H9 (cell line): ENCODE measurements at regions not wholly inside any gene's neighbourhood (a gene's known extent, or its start where the extent isn't known, plus 50 kb on each side); places are given as distances from the start of the nearest gene placed in this dataset.

Experiments
- DNase-seq: peaks from one replicate; pipeline ENCODE4 v3.0.0-alpha.2; 2017
- H2AFZ ChIP-seq: one replicate; pipeline ENCODE4 v1.6.1; 2013; ENCODE audit warnings: mild to moderate bottlenecking, low read length, control low read depth, moderate library complexity
- H2AK5ac ChIP-seq: 2 replicates; pipeline ENCODE4 v1.6.1; 2013; ENCODE audit warnings: low read length, control low read depth, mixed read lengths; ENCODE audit not compliant: insufficient read length
- H2BK120ac ChIP-seq: one replicate; pipeline ENCODE4 v1.6.1; 2013; ENCODE audit warnings: low read depth, mild to moderate bottlenecking, low read length, control low read depth, inconsistent platforms; ENCODE audit not compliant: poor library complexity, severe bottlenecking
- H2BK12ac ChIP-seq: 2 replicates; pipeline ENCODE4 v1.6.1; 2013; ENCODE audit warnings: low read length, control low read depth, mixed read lengths, low read depth; ENCODE audit not compliant: insufficient read length
- H2BK15ac ChIP-seq: 2 replicates; pipeline ENCODE4 v1.6.1; 2013; ENCODE audit warnings: low read depth, low read length, control low read depth
- H2BK20ac ChIP-seq: one replicate; pipeline ENCODE4 v1.6.1; 2013; ENCODE audit warnings: low read depth, mild to moderate bottlenecking, low read length, control low read depth, inconsistent platforms; ENCODE audit not compliant: poor library complexity, severe bottlenecking
- H2BK5ac ChIP-seq: 2 replicates; pipeline ENCODE4 v1.6.1; 2013; ENCODE audit warnings: low read length, control low read depth, mixed read lengths; ENCODE audit not compliant: insufficient read length
- H3K14ac ChIP-seq: 2 replicates; pipeline ENCODE4 v1.6.1; 2013; ENCODE audit warnings: low read length, control low read depth; ENCODE audit not compliant: insufficient read depth
- H3K18ac ChIP-seq: 2 replicates; pipeline ENCODE4 v1.6.1; 2013; ENCODE audit warnings: low read depth, mild to moderate bottlenecking, mixed read lengths, low read length, control low read depth; ENCODE audit not compliant: insufficient read length
- H3K23ac ChIP-seq: 2 replicates; pipeline ENCODE4 v1.6.1; 2013; ENCODE audit warnings: low read length, control low read depth, mixed read lengths, low read depth; ENCODE audit not compliant: insufficient read length
- H3K23me2 ChIP-seq: 2 replicates; pipeline ENCODE4 v1.6.1; 2013; ENCODE audit warnings: low read depth, mild to moderate bottlenecking, mixed read lengths, low read length, control low read depth; ENCODE audit not compliant: insufficient read length, poor library complexity, severe bottlenecking
- H3K27ac ChIP-seq: 2 replicates; pipeline ENCODE4 v1.5.1; 2013; ENCODE audit warnings: low read length, control low read depth, mixed read lengths, low read depth; ENCODE audit not compliant: insufficient read length
- H3K27me3 ChIP-seq: 2 replicates; pipeline ENCODE4 v1.6.1; 2013; ENCODE audit warnings: low read length, control low read depth, inconsistent platforms; ENCODE audit not compliant: insufficient read depth
- H3K4ac ChIP-seq: 2 replicates; pipeline ENCODE4 v1.6.1; 2013; ENCODE audit warnings: low read depth, mild to moderate bottlenecking, control low read depth, inconsistent platforms, low read length, moderate library complexity
- H3K4me1 ChIP-seq: 2 replicates; pipeline ENCODE4 v1.6.1; 2013; ENCODE audit warnings: low read length, control low read depth, inconsistent platforms; ENCODE audit not compliant: insufficient read depth
- H3K4me2 ChIP-seq: 2 replicates; pipeline ENCODE4 v1.6.1; 2013; ENCODE audit warnings: low read length, control low read depth, mixed read lengths; ENCODE audit not compliant: insufficient read length, insufficient read depth
- H3K56ac ChIP-seq: 2 replicates; pipeline ENCODE4 v1.6.1; 2013; ENCODE audit warnings: low read depth, mild to moderate bottlenecking, mixed read lengths, low read length, control low read depth; ENCODE audit not compliant: insufficient read length
- H3K79me1 ChIP-seq: 2 replicates; pipeline ENCODE4 v1.6.1; 2013; ENCODE audit warnings: low read depth, mild to moderate bottlenecking, moderate library complexity, low read length, control low read depth, inconsistent platforms; ENCODE audit not compliant: insufficient read depth, poor library complexity, severe bottlenecking
- H3K79me2 ChIP-seq: 2 replicates; pipeline ENCODE4 v1.6.1; 2013; ENCODE audit warnings: low read length, control low read depth, inconsistent platforms; ENCODE audit not compliant: insufficient read depth
- H3K9ac ChIP-seq: 2 replicates; pipeline ENCODE4 v1.6.1; 2013; ENCODE audit warnings: low read length, control low read depth, mixed read lengths; ENCODE audit not compliant: insufficient read length; ENCODE audit errors: extremely low read depth
- H3K9me3 ChIP-seq: one replicate; pipeline ENCODE4 v1.6.1; 2013; ENCODE audit warnings: low read depth, low read length, inconsistent platforms; ENCODE audit not compliant: control insufficient read depth
- H3T11ph ChIP-seq: one replicate; pipeline ENCODE4 v1.6.1; 2013; ENCODE audit warnings: mild to moderate bottlenecking, low read length, control low read depth, inconsistent platforms
- H4K20me1 ChIP-seq: one replicate; pipeline ENCODE4 v1.6.1; 2013; ENCODE audit not compliant: control insufficient read depth, insufficient read length, insufficient read depth
- H4K5ac ChIP-seq: 2 replicates; pipeline ENCODE4 v1.6.1; 2013; ENCODE audit warnings: low read depth, mild to moderate bottlenecking, mixed read lengths, low read length, control low read depth; ENCODE audit not compliant: insufficient read length
- H4K8ac ChIP-seq: replicated peaks from 2 replicates; pipeline ENCODE4 v1.6.1; 2013; ENCODE audit warnings: low read length, control low read depth, mixed read lengths, low read depth; ENCODE audit not compliant: insufficient read length
- H4K91ac ChIP-seq: 2 replicates; pipeline ENCODE4 v1.6.1; 2013; ENCODE audit warnings: low read depth, mild to moderate bottlenecking, moderate library complexity, mixed read lengths, low read length, control low read depth; ENCODE audit not compliant: insufficient read length
- H3K27ac Mint-ChIP-seq, 3 experiments: 2 replicates in 2 of 3; 3 replicates in 1 of 3; pipeline ENCODE4 v1.8.0; 2020 to 2021; ENCODE audit warnings: mixed read lengths in 3 of 3, mild to moderate bottlenecking in 1 of 3, moderate library complexity in 1 of 3
- H3K27me3 Mint-ChIP-seq: 2 replicates; pipeline ENCODE4 v1.8.0; 2021; ENCODE audit warnings: low read depth, mild to moderate bottlenecking, moderate library complexity, mixed read lengths
- H3K36me3 Mint-ChIP-seq, 3 experiments: 2 replicates in 2 of 3; 3 replicates in 1 of 3; pipeline ENCODE4 v1.8.0; 2020 to 2021; ENCODE audit warnings: low read depth in 3 of 3, mixed read lengths in 3 of 3; ENCODE audit not compliant: insufficient read depth in 1 of 3
- H3K4me1 Mint-ChIP-seq, 2 experiments: 2 replicates each; pipeline ENCODE4 v1.8.0; 2020; ENCODE audit warnings: mixed read lengths in 2 of 2
- H3K4me3 Mint-ChIP-seq, 2 experiments: 2 replicates in 1 of 2; 3 replicates in 1 of 2; pipeline ENCODE4 v1.8.0; 2020 to 2021; ENCODE audit warnings: mild to moderate bottlenecking in 2 of 2, mixed read lengths in 2 of 2, moderate library complexity in 1 of 2
- H3K9me3 Mint-ChIP-seq, 2 experiments: 2 replicates in 1 of 2; 3 replicates in 1 of 2; pipeline ENCODE4 v1.8.0; 2020; ENCODE audit warnings: mild to moderate bottlenecking in 2 of 2, mixed read lengths in 2 of 2, moderate library complexity in 1 of 2
- CTCF ChIP-seq: fragments of 200-600 bp; sonication (generic); conservative IDR thresholded peaks from 3 replicates; pipeline ENCODE4 v1.8.0; 2021; ENCODE audit warnings: antibody characterized with exemption, mild to moderate bottlenecking
- WGBS: extraction: QIAGEN DNeasy Blood & Tissue Kit; methylation state at CpG from one replicate; pipeline ENCODE4 v1.1.7; 2013; ENCODE audit warnings: missing lambda C conversion rate, low lambda C conversion rate, mixed read lengths; ENCODE audit not compliant: insufficient read length; ENCODE audit errors: extremely low coverage; 5-methylcytosine and 5-hydroxymethylcytosine counted together

DNA sequence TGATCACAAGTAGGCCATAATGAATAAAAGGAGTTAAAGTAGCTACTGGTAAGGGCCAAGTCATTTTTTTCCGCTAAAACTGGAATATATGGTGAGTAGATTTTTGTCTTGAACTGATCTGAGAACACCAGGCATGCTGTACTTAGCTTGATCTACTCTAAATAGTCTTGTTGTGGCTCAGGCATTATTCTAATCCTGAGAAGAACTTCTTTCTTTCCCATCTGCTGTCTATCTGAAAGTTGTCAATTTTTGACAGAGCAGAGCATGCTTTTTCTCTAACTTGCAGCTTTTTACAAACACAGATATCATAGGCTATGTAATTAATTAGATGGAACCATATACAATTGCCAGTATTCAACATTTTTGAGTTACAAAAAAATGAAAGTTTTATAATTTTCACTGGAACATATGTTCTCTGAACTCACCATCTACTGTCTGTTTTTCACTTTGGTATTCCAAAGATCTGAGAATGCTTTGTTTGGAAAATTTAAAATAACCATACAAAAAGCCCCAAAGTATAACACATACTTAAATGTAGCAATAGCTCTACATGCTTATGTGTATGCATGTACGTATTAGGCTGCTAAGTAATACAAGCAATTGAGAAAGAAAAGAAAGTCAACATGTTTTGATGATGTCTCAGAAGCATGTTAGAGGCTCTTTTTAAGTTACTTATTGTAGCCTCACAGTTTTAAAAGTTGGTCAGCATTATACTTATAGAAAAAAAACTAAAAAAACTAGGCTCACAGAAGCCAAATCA is 542.7 kb upstream of the LUZP2 start:
- Histone ChIP-seq H2BK20ac (no peak overlapping the region), H2AFZ (no peak overlapping the region), H3K79me2 (no peaks in the 10 kb centered on the region), H3K56ac (no peak overlapping the region), H4K8ac (no peak overlapping the region), H2BK15ac (no peak overlapping the region), H3K23ac (no peak overlapping the region), H3K27ac (no peak overlapping the region), H3T11ph (no peak overlapping the region), H3K79me1 (no peaks in the 10 kb centered on the region), H2BK12ac (no peak overlapping the region), H4K20me1 (no peaks in the 10 kb centered on the region), H2BK120ac (no peak overlapping the region), H3K14ac (no peak overlapping the region), H3K9ac (no peak overlapping the region), H3K18ac (no peak overlapping the region), H2BK5ac (no peak overlapping the region), H3K4ac (no peak overlapping the region), H3K4me2 (no peak overlapping the region), H3K23me2 (no peaks in the 10 kb centered on the region), H3K9me3 (no peaks in the 10 kb centered on the region), H4K5ac (no peak overlapping the region), H2AK5ac (no peak overlapping the region), H3K4me1 (peaks cover 2% of the 10 kb centered on the region; the same call in 1 of the 2 replicates), H4K91ac (no peak overlapping the region), H3K27me3 (no peaks in the 10 kb centered on the region)
- Mint-ChIP-seq H3K27ac (no peak overlapping the region), H3K4me3 (no peak overlapping the region), H3K27me3 (no peaks in the 10 kb centered on the region), H3K36me3 (no peaks in the 10 kb centered on the region), H3K4me1 (peaks cover 10 to 11% of the 10 kb centered on the region in 2 experiments), H3K9me3 (no peaks in the 10 kb centered on the region)
- no peak for TF ChIP-seq CTCF
- WGBS, result no CpG with 5 or more reads among the region's 2 CpGs
- no peak for DNase-seq
